OCI-LY1 (cell line): ENCODE measurements at regions not wholly inside any gene's neighbourhood (a gene's known extent, or its start where the extent isn't known, plus 50 kb on each side); places are given as distances from the start of the nearest gene placed in this dataset.
"Not testable (repeated sequence)": the region's sequence is repeated elsewhere in the genome, so short reads cannot be mapped to it uniquely, and the experiment has no call there.

Experiments used
- H2AFZ ChIP-seq: fragments of 200-600 bp; sonication (generic), shearing (Covaris generic); 2 replicates; pipeline ENCODE4 v1.6.0; 2014; ENCODE audit warnings: antibody characterized with exemption, mild to moderate bottlenecking, low read length
- H3F3A ChIP-seq: fragments of 200-600 bp; sonication (generic), shearing (Covaris generic); 2 replicates; pipeline ENCODE4 v1.6.0; 2014; ENCODE audit warnings: mild to moderate bottlenecking, antibody characterized with exemption, low read length, moderate library complexity; ENCODE audit not compliant: insufficient read depth
- H3K27ac ChIP-seq: fragments of 200-600 bp; sonication (generic); 2 replicates; pipeline ENCODE4 v1.5.1; 2014; ENCODE audit warnings: low read length, mixed run types, mild to moderate bottlenecking, low read depth; ENCODE audit not compliant: poor library complexity, severe bottlenecking
- H3K27me3 ChIP-seq: fragments of 200-600 bp; sonication (generic); 2 replicates; pipeline ENCODE4 v1.6.0; 2014; ENCODE audit warnings: antibody characterized with exemption, mild to moderate bottlenecking, low read length, moderate library complexity; ENCODE audit not compliant: insufficient read depth
- H3K36me3 ChIP-seq: fragments of 200-600 bp; sonication (generic); 2 replicates; pipeline ENCODE4 v1.6.1; 2014; ENCODE audit warnings: mild to moderate bottlenecking, antibody characterized with exemption, low read length, moderate library complexity, mixed read lengths; ENCODE audit not compliant: insufficient read depth
- H3K4me1 ChIP-seq: fragments of 200-600 bp; sonication (generic); 2 replicates; pipeline ENCODE4 v1.5.1; 2014; ENCODE audit warnings: mild to moderate bottlenecking, low read length, moderate library complexity; ENCODE audit not compliant: insufficient read depth, severe bottlenecking
- H3K4me2 ChIP-seq: fragments of 200-600 bp; sonication (generic), shearing (Covaris generic); 2 replicates; pipeline ENCODE4 v1.6.1; 2014; ENCODE audit warnings: low read length
- H3K4me3 ChIP-seq: fragments of 200-600 bp; sonication (generic); 2 replicates; pipeline ENCODE4 v1.5.1; 2014; ENCODE audit warnings: low read length, low read depth, mild to moderate bottlenecking, mixed read lengths; ENCODE audit not compliant: poor library complexity, severe bottlenecking
- H3K79me2 ChIP-seq: fragments of 200-600 bp; shearing (Covaris generic); 2 replicates; pipeline ENCODE4 v1.6.1; 2016; ENCODE audit warnings: mixed run types, low read length, mixed read lengths; ENCODE audit not compliant: insufficient read depth
- H3K9ac ChIP-seq: fragments of 200-600 bp; sonication (generic), shearing (Covaris generic); 2 replicates; pipeline ENCODE4 v1.6.1; 2014; ENCODE audit warnings: mild to moderate bottlenecking, low read length, mixed read lengths
- H3K9me2 ChIP-seq: fragments of 200-600 bp; sonication (generic), shearing (Covaris generic); 2 replicates; pipeline ENCODE4 v1.6.1; 2014; ENCODE audit warnings: low read depth, mild to moderate bottlenecking, low read length, mixed read lengths
- H3K9me3 ChIP-seq: fragments of 200-600 bp; shearing (Covaris generic); 2 replicates; pipeline ENCODE4 v1.6.1; 2014; ENCODE audit warnings: low read length, mixed read lengths
- H4K20me1 ChIP-seq: fragments of 200-600 bp; sonication (generic), shearing (Covaris generic); 2 replicates; pipeline ENCODE4 v1.6.0; 2016; ENCODE audit warnings: mild to moderate bottlenecking, low read length; ENCODE audit not compliant: insufficient read depth
- CTCF ChIP-seq: fragments of 200-600 bp; sonication (generic), shearing (Covaris generic); IDR thresholded peaks from 2 replicates; pipeline ENCODE4 v1.5.1; 2017; ENCODE audit warnings: mild to moderate bottlenecking, antibody characterized with exemption, low read length, moderate library complexity, mixed read lengths
- EZH2 ChIP-seq: fragments of 200-600 bp; sonication (generic), shearing (Covaris generic); IDR thresholded peaks from 2 replicates; pipeline ENCODE4 v1.8.0; 2017; ENCODE audit warnings: borderline replicate concordance, mixed run types, mild to moderate bottlenecking, antibody characterized with exemption, low read length, moderate library complexity, mixed read lengths

GRCh38 chr2:131822237-131822721 lies 294.6 kb downstream of the CCDC74A start:
- not testable (repeated sequence) for H3K4me3 ChIP-seq, H3K9ac ChIP-seq, H4K20me1 ChIP-seq, H3K36me3 ChIP-seq, H3K9me2 ChIP-seq, H3K27ac ChIP-seq, H3K9me3 ChIP-seq, H2AFZ ChIP-seq, H3K4me2 ChIP-seq, H3K79me2 ChIP-seq, H3F3A ChIP-seq, H3K4me1 ChIP-seq, H3K27me3 ChIP-seq
- TF ChIP-seq CTCF: peak; percentile 18; the same call in 1 of the 2 replicates

GRCh38 chr2:131823058-131823457 lies 295.4 kb downstream of the CCDC74A start:
- H3K4me2 ChIP-seq, H2AFZ ChIP-seq, H3K79me2 ChIP-seq, H3K9me3 ChIP-seq, H3K27ac ChIP-seq, H3K9me2 ChIP-seq, H3K4me3 ChIP-seq, H4K20me1 ChIP-seq, H3K9ac ChIP-seq, H3K27me3 ChIP-seq, H3F3A ChIP-seq, H3K4me1 ChIP-seq, H3K36me3 ChIP-seq: not testable (repeated sequence)

- H3K36me3 ChIP-seq, H3F3A ChIP-seq, H3K4me1 ChIP-seq, H3K9me2 ChIP-seq, H3K9ac ChIP-seq, H3K79me2 ChIP-seq, H4K20me1 ChIP-seq, H3K9me3 ChIP-seq, H2AFZ ChIP-seq, H3K4me2 ChIP-seq, H3K27ac ChIP-seq, H3K27me3 ChIP-seq, H3K4me3 ChIP-seq: not testable (repeated sequence)
Observed at GRCh38 chr2:131824986-131825385, 297.3 kb downstream of the CCDC74A start.

- Histone ChIP-seq H3K4me3 (no peak overlapping the region), H3K27ac (no peak overlapping the region), H3K36me3 (peaks cover 7% of the 10 kb centered on the region; the same call in 1 of the 2 replicates), H3K27me3 (no peaks in the 10 kb centered on the region), H3K79me2 (no peaks in the 10 kb centered on the region), H3F3A (no peaks in the 10 kb centered on the region), H3K9ac (no peak overlapping the region), H4K20me1 (no peaks in the 10 kb centered on the region), H3K4me1 (peaks cover 13% of the 10 kb centered on the region), H3K9me2 (no peaks in the 10 kb centered on the region), H3K4me2 (no peak overlapping the region), H3K9me3 (no peaks in the 10 kb centered on the region), H2AFZ (no peak overlapping the region)
- no peak for TF ChIP-seq EZH2
- TF ChIP-seq CTCF: no peak
Observed at GRCh38 chr2:131827481-131828163, 299.9 kb downstream of the CCDC74A start.
